K562 (cell line): ENCODE measurements at regions not wholly inside any gene's neighbourhood (a gene's known extent, or its start where the extent isn't known, plus 50 kb on each side); places are given as distances from the start of the nearest gene placed in this dataset.

Experiments used
- ATAC-seq: fragments of 200-7000 bp; cut with Tn5 transposase; 3 replicates; pipeline ENCODE4 v1.9.1; 2020; ENCODE audit warnings: moderate library complexity
- BruUV-seq: library from RNA; stranded (reverse); fragments of 400-500 nt; replicated peaks from 2 replicates; lab custom pipeline; 2021; lab: Mats Ljungman, UMichigan
- CTCF ChIA-PET: fragments of 300-600 bp; formaldehyde crosslinking; extraction: SDS; loops from one replicate; lab custom pipeline; 2021; ENCODE audit warnings: low intra/inter-chr PET ratio; lab: Yijun Ruan, JAX
- POLR2A ChIA-PET: fragments of 300-600, 350-650 bp; sonication (Branson Sonifier 250); formaldehyde crosslinking; extraction: SDS; loops from one replicate; lab custom pipeline; 2021; ENCODE audit warnings: antibody characterized with exemption, inconsistent platforms; lab: Yijun Ruan, JAX
- DNase-seq, 4 experiments: peaks; one replicate each; pipeline versions ENCODE4 v3.0.0 to v3.0.0-alpha.2; 2011 to 2018; ENCODE audit warnings: low spot score in 3 of 4, mixed read lengths in 3 of 4; ENCODE audit errors: extremely low read depth in 1 of 4
- FAIRE-seq: peaks from 2 replicates; lab custom pipeline; 2011; peaks lifted over from hg19 to GRCh38; lab: Jason Lieb, UNC
- H2AFZ ChIP-seq: 2 replicates; pipeline ENCODE4 v1.6.0; 2011; ENCODE audit warnings: low read depth, low read length, control low read depth, inconsistent platforms
- H3K27ac ChIP-seq: fragments of 200-600 bp; 3 replicates; pipeline ENCODE4 v1.8.0; 2011; ENCODE audit warnings: low read depth, mild to moderate bottlenecking, control low read depth, inconsistent platforms, low read length, moderate library complexity, mixed read lengths; ENCODE audit errors: extremely low read depth
- H3K27me3 ChIP-seq, 2 experiments: fragments of 300-600 bp in 1 of 2; 2 replicates in 1 of 2; 3 replicates in 1 of 2; pipeline versions ENCODE4 v1.6.0 to v1.8.0; 2011; ENCODE audit warnings: inconsistent platforms in 2 of 2, low read length in 2 of 2, mild to moderate bottlenecking in 1 of 2, mixed read lengths in 1 of 2, moderate library complexity in 1 of 2; ENCODE audit not compliant: control insufficient read depth in 2 of 2, insufficient read depth in 2 of 2
- H3K36me3 ChIP-seq: fragments of 300-600 bp; 3 replicates; pipeline ENCODE4 v1.8.0; 2011; ENCODE audit warnings: mild to moderate bottlenecking, low read length, inconsistent platforms; ENCODE audit not compliant: control insufficient read depth, insufficient read depth
- H3K4me1 ChIP-seq, 2 experiments: fragments of 200-600 bp in 1 of 2; replicated peaks in 1 of 2; 2 replicates in 1 of 2; 3 replicates in 1 of 2; pipeline versions ENCODE4 v1.5.1 to v1.8.0; 2011; ENCODE audit warnings: inconsistent platforms in 2 of 2, low read length in 2 of 2, mild to moderate bottlenecking in 1 of 2, mixed read lengths in 1 of 2, moderate library complexity in 1 of 2; ENCODE audit not compliant: control insufficient read depth in 2 of 2, insufficient read depth in 2 of 2
- H3K4me2 ChIP-seq: 2 replicates; pipeline ENCODE4 v1.6.1; 2011; ENCODE audit warnings: low read length, control low read depth, inconsistent platforms, mixed read lengths; ENCODE audit not compliant: insufficient read depth
- H3K4me3 ChIP-seq: fragments of 200-600 bp; sonication (generic), shearing (Covaris generic); 2 replicates; pipeline ENCODE4 v1.5.1; 2016; ENCODE audit warnings: control low read depth, inconsistent platforms
- H3K79me2 ChIP-seq: fragments of 200-600 bp; 3 replicates; pipeline ENCODE4 v1.8.0; 2011; ENCODE audit warnings: low read length, inconsistent platforms; ENCODE audit not compliant: control insufficient read depth, insufficient read depth
- H3K9ac ChIP-seq, 2 experiments: 2 replicates each; pipeline versions ENCODE4 v1.6.0 to v1.6.1; 2011; ENCODE audit warnings: low read depth in 2 of 2, low read length in 2 of 2, control low read depth in 1 of 2, inconsistent platforms in 1 of 2, mild to moderate bottlenecking in 1 of 2, mixed read lengths in 1 of 2; ENCODE audit not compliant: insufficient read depth in 1 of 2
- H3K9me1 ChIP-seq: one replicate; pipeline ENCODE4 v1.6.0; 2011; ENCODE audit warnings: inconsistent platforms, mild to moderate bottlenecking, low read length, moderate library complexity; ENCODE audit not compliant: control insufficient read depth, insufficient read depth
- H3K9me3 ChIP-seq: replicated peaks from 2 replicates; pipeline ENCODE4 v1.5.1; 2011; ENCODE audit warnings: low read depth, low read length, inconsistent platforms; ENCODE audit not compliant: control insufficient read depth, insufficient read depth
- H4K20me1 ChIP-seq: replicated peaks from 2 replicates; pipeline ENCODE4 v1.6.1; 2011; ENCODE audit warnings: low read length, inconsistent platforms, mixed read lengths; ENCODE audit not compliant: control insufficient read depth, insufficient read depth
- BDP1 ChIP-seq: IDR thresholded peaks from 3 replicates; pipeline ENCODE4 v1.6.1; 2011; ENCODE audit not compliant: insufficient read length, insufficient read depth
- CHD1 ChIP-seq: fragments of 200-600 bp; sonication (generic); IDR thresholded peaks from one replicate; pipeline ENCODE4 v1.6.1; 2012; ENCODE audit warnings: mild to moderate bottlenecking, moderate library complexity, low read length, inconsistent platforms
- PATZ1 ChIP-seq: fragments of 250-450 bp; sonication (Bioruptor Pico); IDR thresholded peaks from 2 replicates; pipeline ENCODE4 v1.5.0; 2020; ENCODE audit warnings: mild to moderate bottlenecking, borderline replicate concordance
- PREB ChIP-seq: sonication (generic); formaldehyde crosslinking; IDR thresholded peaks from 2 replicates; pipeline ENCODE4 v1.8.1; 2023; ENCODE audit warnings: mild to moderate bottlenecking, missing genetic modification reagents
- ZFP91 ChIP-seq: sonication (generic); formaldehyde crosslinking; IDR thresholded peaks from 2 replicates; pipeline ENCODE4 v1.8.0; 2022; ENCODE audit warnings: mild to moderate bottlenecking, missing genetic modification reagents
- ZNF561 ChIP-seq: fragments of 450-650 bp; formaldehyde crosslinking; conservative IDR thresholded peaks from 2 replicates; pipeline ENCODE4 v1.4.0; 2020; ENCODE audit warnings: mild to moderate bottlenecking, moderate library complexity
- in situ Hi-C: fragments of 300-500 bp; cut with MboI; formaldehyde crosslinking; loops from 4 replicates; pipeline ENCODE4 v1.15.0; 2018; ENCODE audit warnings: inconsistent platforms, mixed read lengths
- intact Hi-C: fragments of 100-400 bp; cut with micrococcal nuclease; formaldehyde crosslinking; loops from 2 replicates; pipeline ENCODE4 v1.14.2; 2022
- TF ChIP-seq, protein P1 (sequence below): fragments of 150-350 bp; IDR thresholded peaks from 2 replicates; pipeline ENCODE4 v1.6.1; 2014; ENCODE audit warnings: low read depth, mild to moderate bottlenecking, low read length, borderline replicate concordance

- H3K36me3 ChIP-seq, result no peaks in the 10 kb centered on the region
- H3K79me2 ChIP-seq, result no peaks in the 10 kb centered on the region
- H3K4me3 ChIP-seq, result no peak overlapping the region
- no TSS peak for BruUV-seq
- ChIA-PET CTCF (no interaction called here), POLR2A (no interaction called here)
- no peak overlapping the region for H2AFZ ChIP-seq
- H3K9ac ChIP-seq, result no peak overlapping the region
- no peak overlapping the region for H3K27ac ChIP-seq
- no peaks in the 10 kb centered on the region for H3K27me3 ChIP-seq
- H3K4me2 ChIP-seq, result no peak overlapping the region
- H3K9me3 ChIP-seq, result no peaks in the 10 kb centered on the region
- H4K20me1 ChIP-seq, result no peaks in the 10 kb centered on the region
- in situ Hi-C loops, result no loop called here
- H3K4me1 ChIP-seq, result no peaks in the 10 kb centered on the region
- ATAC-seq (no peak), DNase-seq (no peak), FAIRE-seq (no peak)
- no peaks in the 10 kb centered on the region for H3K9me1 ChIP-seq
- intact Hi-C loops, result no loop called here
- no peak for TF ChIP-seq PATZ1 (CRISPR knock-in tag)
- TF ChIP-seq, protein P1, sequence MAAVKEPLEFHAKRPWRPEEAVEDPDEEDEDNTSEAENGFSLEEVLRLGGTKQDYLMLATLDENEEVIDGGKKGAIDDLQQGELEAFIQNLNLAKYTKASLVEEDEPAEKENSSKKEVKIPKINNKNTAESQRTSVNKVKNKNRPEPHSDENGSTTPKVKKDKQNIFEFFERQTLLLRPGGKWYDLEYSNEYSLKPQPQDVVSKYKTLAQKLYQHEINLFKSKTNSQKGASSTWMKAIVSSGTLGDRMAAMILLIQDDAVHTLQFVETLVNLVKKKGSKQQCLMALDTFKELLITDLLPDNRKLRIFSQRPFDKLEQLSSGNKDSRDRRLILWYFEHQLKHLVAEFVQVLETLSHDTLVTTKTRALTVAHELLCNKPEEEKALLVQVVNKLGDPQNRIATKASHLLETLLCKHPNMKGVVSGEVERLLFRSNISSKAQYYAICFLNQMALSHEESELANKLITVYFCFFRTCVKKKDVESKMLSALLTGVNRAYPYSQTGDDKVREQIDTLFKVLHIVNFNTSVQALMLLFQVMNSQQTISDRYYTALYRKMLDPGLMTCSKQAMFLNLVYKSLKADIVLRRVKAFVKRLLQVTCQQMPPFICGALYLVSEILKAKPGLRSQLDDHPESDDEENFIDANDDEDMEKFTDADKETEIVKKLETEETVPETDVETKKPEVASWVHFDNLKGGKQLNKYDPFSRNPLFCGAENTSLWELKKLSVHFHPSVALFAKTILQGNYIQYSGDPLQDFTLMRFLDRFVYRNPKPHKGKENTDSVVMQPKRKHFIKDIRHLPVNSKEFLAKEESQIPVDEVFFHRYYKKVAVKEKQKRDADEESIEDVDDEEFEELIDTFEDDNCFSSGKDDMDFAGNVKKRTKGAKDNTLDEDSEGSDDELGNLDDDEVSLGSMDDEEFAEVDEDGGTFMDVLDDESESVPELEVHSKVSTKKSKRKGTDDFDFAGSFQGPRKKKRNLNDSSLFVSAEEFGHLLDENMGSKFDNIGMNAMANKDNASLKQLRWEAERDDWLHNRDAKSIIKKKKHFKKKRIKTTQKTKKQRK, result no peak
- no peak for TF ChIP-seq ZNF561
- no peak for TF ChIP-seq ZFP91 (CRISPR knock-in tag)
- TF ChIP-seq BDP1, result no peak
- no peak for TF ChIP-seq CHD1
- TF ChIP-seq PREB (CRISPR knock-in tag), result no peak
Measured at GRCh38 chr2:210839450-210839849, 283.1 kb downstream of the CPS1 start.
